ENCODE measurements at regions not wholly inside any gene's neighbourhood (a gene's known extent, or its start where the extent isn't known, plus 50 kb on each side); places are given as distances from the start of the nearest gene placed in this dataset.

GRCh38 chr4:3373468-3373867 is 68.3 kb upstream of the HGFAC start:
- H3K9me3 ChIP-seq: no peaks in the 10 kb centered on the region; the same call in 1 of the 2 replicates
- no peaks in the 10 kb centered on the region for H3K27me3 ChIP-seq (replicated peaks; ENCODE audit: control insufficient read depth, insufficient read depth, low read length)
- H3K4me3 ChIP-seq (ENCODE audit: low read depth, low read length): no peak overlapping the region
- no peaks in the 10 kb centered on the region for H3K27me3 Mint-ChIP-seq (ENCODE audit: insufficient read depth, unreplicated experiment)
- H3K27ac Mint-ChIP-seq (ENCODE audit: unreplicated experiment): no peak overlapping the region
- no peaks in the 10 kb centered on the region for H3K4me1 ChIP-seq
- peaks cover 7% of the 10 kb centered on the region for H3K4me1 Mint-ChIP-seq (ENCODE audit: low read depth, unreplicated experiment)
- peaks cover 11% of the 10 kb centered on the region for H3K36me3 Mint-ChIP-seq (ENCODE audit: insufficient read depth, unreplicated experiment)
- no peaks in the 10 kb centered on the region; the same call in 1 of the 2 replicates for H3K36me3 ChIP-seq (ENCODE audit: control insufficient read depth, insufficient read depth, low read length)
- no peak for DNase-seq
- TF ChIP-seq, protein P1, sequence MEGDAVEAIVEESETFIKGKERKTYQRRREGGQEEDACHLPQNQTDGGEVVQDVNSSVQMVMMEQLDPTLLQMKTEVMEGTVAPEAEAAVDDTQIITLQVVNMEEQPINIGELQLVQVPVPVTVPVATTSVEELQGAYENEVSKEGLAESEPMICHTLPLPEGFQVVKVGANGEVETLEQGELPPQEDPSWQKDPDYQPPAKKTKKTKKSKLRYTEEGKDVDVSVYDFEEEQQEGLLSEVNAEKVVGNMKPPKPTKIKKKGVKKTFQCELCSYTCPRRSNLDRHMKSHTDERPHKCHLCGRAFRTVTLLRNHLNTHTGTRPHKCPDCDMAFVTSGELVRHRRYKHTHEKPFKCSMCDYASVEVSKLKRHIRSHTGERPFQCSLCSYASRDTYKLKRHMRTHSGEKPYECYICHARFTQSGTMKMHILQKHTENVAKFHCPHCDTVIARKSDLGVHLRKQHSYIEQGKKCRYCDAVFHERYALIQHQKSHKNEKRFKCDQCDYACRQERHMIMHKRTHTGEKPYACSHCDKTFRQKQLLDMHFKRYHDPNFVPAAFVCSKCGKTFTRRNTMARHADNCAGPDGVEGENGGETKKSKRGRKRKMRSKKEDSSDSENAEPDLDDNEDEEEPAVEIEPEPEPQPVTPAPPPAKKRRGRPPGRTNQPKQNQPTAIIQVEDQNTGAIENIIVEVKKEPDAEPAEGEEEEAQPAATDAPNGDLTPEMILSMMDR (IDR thresholded peaks at IDR 0.05; ENCODE audit: insufficient read depth in 1 of 2, low read depth in 1 of 2, low read length in 1 of 2, severe bottlenecking in 1 of 2, unreplicated experiment in 1 of 2): no peak
- ChIA-PET POLR2A (no interaction called here), CTCF (no interaction called here)
- BruUV-seq (replicated peaks): no TSS peak
- intact Hi-C loops (cut with micrococcal nuclease; ENCODE audit: unreplicated experiment): no loop called here
- no peaks in the 10 kb centered on the region for H3K9me3 Mint-ChIP-seq (ENCODE audit: unreplicated experiment)
- no peak overlapping the region for H3K4me3 Mint-ChIP-seq (ENCODE audit: unreplicated experiment)

DNA sequence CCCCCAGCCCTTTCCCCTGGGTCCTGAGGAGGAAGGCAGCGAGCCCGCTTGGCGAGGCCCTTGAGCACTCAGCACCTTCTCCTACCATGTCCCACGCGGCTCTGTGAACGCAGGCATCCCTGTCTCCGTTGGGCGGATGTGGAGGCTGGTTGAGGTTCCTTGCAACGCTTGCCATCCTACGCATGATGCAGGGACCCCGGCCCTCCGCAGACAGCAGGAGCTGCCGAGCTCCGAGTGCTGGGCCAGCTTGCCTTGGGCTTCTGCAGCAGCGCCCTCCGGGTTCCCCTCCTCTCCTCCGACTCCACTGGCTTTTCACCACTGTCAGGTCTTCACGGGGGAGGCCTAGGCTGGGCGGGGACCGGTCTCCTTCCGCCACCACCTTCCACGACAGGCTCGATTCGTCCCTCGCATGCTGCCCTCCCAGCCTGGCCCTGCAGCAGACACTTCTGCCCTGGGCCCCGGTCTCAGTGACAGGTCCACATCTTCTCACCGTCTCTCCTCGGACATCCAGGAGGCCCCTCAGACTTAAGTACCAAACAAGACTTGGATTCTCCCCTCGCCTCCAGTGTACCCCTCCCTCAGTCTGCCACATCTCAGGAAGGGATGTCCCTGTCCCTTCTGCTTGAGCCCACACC is 67.6 kb upstream of the HGFAC start:
- Histone ChIP-seq H3K9me3 (peaks cover 6% of the 10 kb centered on the region; the same call in 1 of the 2 replicates), H3K4me1 (no peaks in the 10 kb centered on the region), H3K4me3 (ENCODE audit: low read depth, low read length) (no peak overlapping the region), H3K36me3 (ENCODE audit: control insufficient read depth, insufficient read depth, low read length) (no peaks in the 10 kb centered on the region; the same call in 1 of the 2 replicates), H3K27me3 (replicated peaks; ENCODE audit: control insufficient read depth, insufficient read depth, low read length) (no peaks in the 10 kb centered on the region)
- TF ChIP-seq, protein P1 (IDR thresholded peaks at IDR 0.05; ENCODE audit: insufficient read depth in 1 of 2, low read depth in 1 of 2, low read length in 1 of 2, severe bottlenecking in 1 of 2, unreplicated experiment in 1 of 2): no peak
- intact Hi-C loops (cut with micrococcal nuclease; ENCODE audit: unreplicated experiment): no loop called here
- Mint-ChIP-seq H3K4me1 (ENCODE audit: low read depth, unreplicated experiment) (peaks cover 7% of the 10 kb centered on the region), H3K36me3 (ENCODE audit: insufficient read depth, unreplicated experiment) (peaks cover 11% of the 10 kb centered on the region), H3K4me3 (ENCODE audit: unreplicated experiment) (no peak overlapping the region), H3K27me3 (ENCODE audit: insufficient read depth, unreplicated experiment) (no peaks in the 10 kb centered on the region), H3K27ac (ENCODE audit: unreplicated experiment) (no peak overlapping the region), H3K9me3 (ENCODE audit: unreplicated experiment) (no peaks in the 10 kb centered on the region)
- BruUV-seq (replicated peaks): no TSS peak
- POLR2A ChIA-PET: no interaction called here
- CTCF ChIA-PET: no interaction called here
- DNase-seq: no peak

DNA sequence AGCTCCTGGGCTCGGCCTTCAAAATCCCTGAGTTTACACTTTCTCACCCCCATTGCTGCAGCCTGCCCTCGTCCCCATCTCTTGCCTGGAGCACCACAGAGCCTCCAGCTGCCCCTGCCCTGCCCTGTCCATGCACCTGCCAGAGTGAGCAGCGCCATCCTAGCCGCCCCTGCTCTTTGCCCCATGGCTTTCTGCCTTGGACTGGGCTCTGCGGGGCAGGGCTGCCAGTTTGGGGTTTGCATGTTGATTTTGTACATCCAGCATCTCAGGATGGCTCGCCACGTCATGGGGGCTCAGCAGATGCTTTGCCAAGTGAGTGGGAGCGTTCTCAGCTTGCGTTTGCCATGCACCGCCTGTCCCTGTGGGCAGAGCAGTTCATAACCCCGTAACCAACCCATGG is 67.1 kb upstream of the HGFAC start:
- no peak overlapping the region for H3K27ac Mint-ChIP-seq (ENCODE audit: unreplicated experiment)
- DNase-seq: no peak
- no peak overlapping the region for H3K4me3 ChIP-seq (ENCODE audit: low read depth, low read length)
- intact Hi-C loops (cut with micrococcal nuclease; ENCODE audit: unreplicated experiment): no loop called here
- ChIA-PET CTCF (no interaction called here), POLR2A (no interaction called here)
- no peaks in the 10 kb centered on the region for H3K4me1 ChIP-seq
- no peak overlapping the region for H3K4me3 Mint-ChIP-seq (ENCODE audit: unreplicated experiment)
- TF ChIP-seq, protein P1 (IDR thresholded peaks at IDR 0.05; ENCODE audit: insufficient read depth in 1 of 2, low read depth in 1 of 2, low read length in 1 of 2, severe bottlenecking in 1 of 2, unreplicated experiment in 1 of 2): no peak
- H3K36me3 ChIP-seq (ENCODE audit: control insufficient read depth, insufficient read depth, low read length): no peaks in the 10 kb centered on the region; the same call in 1 of the 2 replicates
- peaks cover 11% of the 10 kb centered on the region for H3K36me3 Mint-ChIP-seq (ENCODE audit: insufficient read depth, unreplicated experiment)
- no peaks in the 10 kb centered on the region for H3K27me3 Mint-ChIP-seq (ENCODE audit: insufficient read depth, unreplicated experiment)
- no peaks in the 10 kb centered on the region for H3K27me3 ChIP-seq (replicated peaks; ENCODE audit: control insufficient read depth, insufficient read depth, low read length)
- peaks cover 11% of the 10 kb centered on the region; the same call in 1 of the 2 replicates for H3K9me3 ChIP-seq
- no TSS peak for BruUV-seq (replicated peaks)
- peaks cover 7% of the 10 kb centered on the region for H3K4me1 Mint-ChIP-seq (ENCODE audit: low read depth, unreplicated experiment)
- H3K9me3 Mint-ChIP-seq (ENCODE audit: unreplicated experiment): no peaks in the 10 kb centered on the region
